Astrocyte (in vitro differentiated cells and primary cell): ENCODE measurements at regions not wholly inside any gene's neighbourhood (a gene's known extent, or its start where the extent isn't known, plus 50 kb on each side); places are given as distances from the start of the nearest gene placed in this dataset.

Experiments used
- CTCF ChIP-seq: IDR thresholded peaks from 2 replicates; pipeline ENCODE4 v1.5.1; 2011; ENCODE audit warnings: low read depth, mild to moderate bottlenecking, inconsistent platforms, low read length, moderate library complexity; ENCODE audit not compliant: insufficient read depth
- EZH2 ChIP-seq: IDR thresholded peaks from 2 replicates; pipeline ENCODE4 v1.6.1; 2012; ENCODE audit warnings: mild to moderate bottlenecking, low read length, inconsistent platforms; ENCODE audit not compliant: insufficient read depth

- TF ChIP-seq CTCF (no peak), EZH2 (no peak)
These were observed 131.7 kb upstream of the ISX start for GRCh38 chr22:34934261-34934660.
